ENCODE measurements at regions not wholly inside any gene's neighbourhood (a gene's known extent, or its start where the extent isn't known, plus 50 kb on each side); places are given as distances from the start of the nearest gene placed in this dataset.

DNA sequence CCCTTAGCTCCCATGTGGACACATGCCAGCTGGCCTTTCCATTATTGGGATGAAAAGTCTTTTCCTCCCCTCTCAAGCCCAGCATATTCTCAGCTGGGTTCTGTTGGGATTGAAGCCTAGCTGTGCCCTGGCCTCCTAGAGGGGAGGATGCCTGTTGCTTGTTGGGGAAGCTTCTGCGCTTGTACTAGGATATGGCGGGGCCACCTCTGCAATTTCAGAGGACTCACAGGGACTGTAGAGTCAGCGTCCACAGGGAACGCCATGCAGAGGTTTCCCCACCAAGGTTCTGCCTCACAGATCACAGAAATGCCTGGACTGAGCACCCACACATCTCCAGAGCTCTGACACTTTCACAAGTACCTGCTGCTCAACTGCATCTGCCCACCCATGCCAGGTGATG is 288.7 kb upstream of the FOXQ1 start:
- no peak for DNase-seq

DNA sequence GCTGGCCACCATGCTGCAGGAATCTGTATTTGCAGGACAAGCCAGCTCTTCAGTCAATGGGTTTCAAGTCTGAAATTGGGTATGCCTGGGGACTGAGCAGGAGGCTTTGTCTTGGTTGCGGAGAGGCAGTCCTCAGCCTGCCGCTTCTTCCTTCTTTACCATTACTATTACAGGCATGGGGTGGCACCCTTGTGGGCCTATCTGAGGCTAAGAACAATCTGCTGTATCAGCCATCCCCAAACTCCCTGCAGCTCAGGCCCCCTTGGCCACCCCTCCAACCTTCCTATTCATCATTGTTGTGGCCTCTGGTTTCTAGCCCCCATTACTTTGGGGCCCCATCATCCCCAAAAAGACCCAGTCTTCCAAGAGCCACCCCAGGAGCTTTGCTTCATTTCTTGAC is 289.2 kb upstream of the FOXQ1 start:
- DNase-seq: no peak

DNA sequence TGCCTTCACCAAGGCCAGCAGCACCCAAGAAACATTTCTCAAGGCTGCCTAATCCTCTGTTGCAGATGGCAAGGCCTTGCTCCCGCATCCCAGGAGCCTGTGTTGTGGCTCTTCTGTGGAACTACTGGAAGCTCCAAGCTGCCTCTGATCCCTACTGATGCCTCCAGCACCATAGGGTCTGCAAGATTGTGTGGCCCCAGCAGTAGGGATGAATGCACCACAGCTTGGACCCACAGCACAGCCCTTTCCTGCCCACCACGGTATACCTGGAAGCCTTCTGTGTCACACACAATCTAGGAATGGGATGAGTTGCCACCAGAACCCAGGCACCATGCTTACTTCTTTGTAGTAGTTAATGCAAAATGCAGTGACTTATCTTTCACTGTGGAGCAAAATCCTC is 291.1 kb upstream of the FOXQ1 start:
- DNase-seq: no peak

DNA sequence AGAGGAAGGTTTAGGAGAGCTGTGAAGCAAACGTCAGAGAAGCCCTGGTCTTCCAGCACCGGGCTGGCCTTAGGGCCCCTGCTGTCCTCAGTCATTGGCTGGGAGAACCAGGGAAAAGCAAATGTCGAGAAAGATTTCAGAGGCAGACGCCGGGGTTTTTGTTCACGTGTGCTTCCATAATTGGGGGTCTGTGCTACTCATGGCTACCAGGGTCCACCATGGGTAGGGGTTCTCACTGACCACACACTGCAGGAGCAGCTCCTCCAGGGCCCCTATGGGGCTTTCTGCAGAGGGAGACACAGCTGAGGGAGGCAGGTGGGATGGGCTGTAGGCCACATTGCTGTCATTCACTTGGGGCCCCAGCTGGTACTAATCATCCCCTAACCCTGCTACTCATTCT is 291.8 kb upstream of the FOXQ1 start:
- DNase-seq: no peak

DNA sequence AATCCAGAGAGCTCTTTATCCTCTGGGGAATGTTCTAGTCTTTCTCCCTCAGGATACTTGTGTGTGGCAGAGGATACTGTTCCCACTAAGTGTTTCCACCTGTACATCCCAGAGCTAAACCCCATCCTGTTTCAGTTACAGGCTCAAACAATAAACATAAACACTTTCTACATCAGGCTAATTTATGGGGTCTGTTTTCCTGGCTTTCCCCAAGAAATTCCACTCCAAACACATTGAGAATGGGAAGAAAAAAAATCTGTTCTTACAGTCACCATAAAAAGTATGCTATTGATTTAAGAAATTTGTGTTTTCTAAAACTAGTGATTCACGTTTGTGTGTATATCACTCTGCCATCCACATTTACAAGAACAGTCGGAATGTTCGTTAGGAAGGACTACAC is 293.9 kb upstream of the FOXQ1 start:
- DNase-seq: no peak

DNA sequence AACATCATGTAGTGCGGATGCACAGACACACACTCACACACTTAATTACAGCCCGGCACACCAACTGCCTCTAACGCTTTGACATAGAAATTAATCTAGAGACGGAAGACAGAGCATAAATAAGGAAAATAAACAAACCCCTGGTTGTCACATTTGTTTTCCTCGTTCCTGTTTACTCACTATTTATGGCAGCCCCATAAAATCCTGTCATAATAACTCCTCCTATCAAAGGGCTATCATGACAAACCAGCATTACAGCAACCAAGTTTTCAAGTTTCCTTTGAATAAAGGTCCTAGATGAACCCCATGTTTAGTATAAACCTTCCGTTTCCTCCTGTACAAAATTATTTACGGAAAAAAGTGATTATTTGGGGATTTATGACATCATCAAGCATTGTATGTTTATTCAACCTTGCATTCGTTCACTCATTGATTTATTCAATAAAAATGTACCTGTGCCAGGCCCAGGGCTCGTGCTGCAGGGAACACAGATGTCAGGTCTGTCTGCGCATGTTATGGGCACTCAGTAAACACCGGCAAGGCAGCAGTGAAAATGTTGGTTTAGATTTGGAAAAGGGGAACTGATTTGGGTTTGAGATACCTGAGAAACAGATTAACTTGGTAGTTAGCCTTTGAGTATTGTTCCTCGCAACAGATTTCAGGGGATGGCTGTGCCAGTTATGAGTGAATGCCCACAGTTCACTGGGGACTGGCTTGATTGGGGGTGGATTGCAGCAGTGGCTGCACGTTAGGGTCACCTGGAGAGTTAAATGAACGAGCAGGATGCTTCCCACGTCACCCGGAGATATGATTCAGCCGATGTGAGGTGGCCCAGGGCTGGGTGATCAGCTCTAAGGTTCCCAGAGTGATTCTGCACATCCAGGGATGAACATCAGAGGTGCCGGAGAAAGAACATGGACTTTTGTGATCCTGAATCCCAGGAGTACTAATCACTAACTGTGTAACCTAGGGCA is 295.3 kb upstream of the FOXQ1 start:
- DNase-seq: no peak

DNA sequence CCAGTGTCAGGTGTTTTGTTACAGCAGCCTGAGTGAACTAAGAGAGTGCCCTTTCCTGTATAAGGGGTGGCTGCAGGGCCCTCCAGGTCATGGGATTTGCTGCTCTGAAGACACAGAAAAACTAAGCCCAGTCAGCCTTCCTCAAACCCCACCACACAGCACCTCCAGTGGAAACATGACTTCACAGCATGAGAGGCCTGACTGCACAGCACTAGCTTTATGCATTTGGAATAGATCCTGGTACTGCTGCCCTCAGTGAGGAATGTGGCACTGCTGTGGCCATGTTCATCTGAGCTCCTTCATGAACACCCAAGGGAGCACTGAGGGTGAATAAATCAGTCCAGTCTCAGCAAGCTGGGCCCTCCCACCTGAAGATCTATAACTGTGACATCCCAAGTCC is 296.1 kb upstream of the FOXQ1 start:
- no peak for DNase-seq

DNA sequence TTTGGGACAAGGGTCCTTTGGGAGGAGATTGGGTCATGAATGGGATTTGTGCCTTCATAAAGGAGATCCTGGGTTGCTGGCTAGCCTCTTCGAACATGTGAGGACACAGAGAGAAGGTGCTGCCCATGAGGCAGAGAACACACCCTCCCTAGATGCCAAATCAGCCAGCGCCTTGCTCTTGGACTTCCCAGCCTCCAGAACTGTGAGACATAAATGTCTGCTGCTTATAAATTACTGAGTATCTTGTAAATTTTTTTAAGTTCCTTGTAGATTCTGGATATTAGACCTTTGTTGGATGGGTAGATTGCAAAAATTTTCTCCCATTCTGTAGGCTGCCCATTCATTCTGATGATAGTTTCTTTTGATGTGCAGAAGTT is 297.5 kb upstream of the FOXQ1 start:
- DNase-seq: no peak

DNA sequence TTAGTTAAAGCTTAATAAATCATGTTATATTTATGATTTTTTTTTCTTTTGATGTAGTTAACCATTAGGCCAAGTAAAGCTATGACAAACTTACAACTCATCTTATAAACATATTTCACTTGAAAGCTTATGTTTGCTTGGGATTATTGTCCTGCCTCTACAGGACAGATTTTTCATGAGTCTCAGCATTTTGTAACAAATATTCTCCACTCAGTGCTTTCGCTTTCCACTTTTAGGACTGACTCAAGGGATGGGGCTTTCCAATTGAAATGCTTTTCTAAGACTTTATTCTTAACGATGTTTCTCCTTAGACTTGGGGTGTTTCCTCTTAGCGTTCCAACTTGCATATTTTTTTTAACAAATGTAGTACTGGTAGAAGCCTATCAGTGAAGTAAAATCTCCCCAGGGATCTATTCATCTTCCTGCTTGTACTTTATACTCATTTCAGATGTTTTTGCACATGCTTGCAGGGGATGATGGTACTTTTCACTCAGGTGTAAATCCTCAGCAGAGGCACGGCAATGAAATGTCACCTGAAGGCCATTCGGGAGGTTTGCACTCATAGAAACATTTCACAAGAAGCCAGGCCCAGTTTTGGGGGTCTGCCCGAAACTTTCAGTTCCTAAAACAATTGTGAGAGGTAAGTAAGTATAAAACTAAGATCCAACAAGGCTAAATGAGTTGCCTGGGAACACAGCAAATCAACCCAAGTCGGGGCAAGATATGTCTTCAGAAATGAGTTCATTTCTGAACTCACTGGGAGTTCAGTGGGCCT is 298.1 kb upstream of the FOXQ1 start:
- DNase-seq: no peak

DNA sequence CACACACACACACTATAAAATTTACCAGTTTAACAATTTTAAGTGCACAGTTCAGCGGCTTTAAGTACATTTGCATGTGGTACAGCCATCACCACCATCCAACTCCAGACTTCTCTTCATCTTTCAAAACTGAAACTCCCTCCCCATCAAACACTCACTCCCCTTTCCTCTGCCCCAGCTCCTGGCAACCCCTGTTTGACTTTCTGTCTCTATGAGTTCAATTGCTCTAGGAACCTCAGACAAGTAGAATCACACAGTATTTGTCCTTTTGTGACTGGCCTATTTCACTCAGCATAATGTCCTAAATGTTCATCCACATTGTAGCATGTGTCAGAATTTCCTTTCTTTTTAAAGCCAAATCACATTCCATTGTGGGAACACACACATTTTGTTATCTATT is 302.8 kb upstream of the FOXQ1 start:
- no peak for DNase-seq

DNA sequence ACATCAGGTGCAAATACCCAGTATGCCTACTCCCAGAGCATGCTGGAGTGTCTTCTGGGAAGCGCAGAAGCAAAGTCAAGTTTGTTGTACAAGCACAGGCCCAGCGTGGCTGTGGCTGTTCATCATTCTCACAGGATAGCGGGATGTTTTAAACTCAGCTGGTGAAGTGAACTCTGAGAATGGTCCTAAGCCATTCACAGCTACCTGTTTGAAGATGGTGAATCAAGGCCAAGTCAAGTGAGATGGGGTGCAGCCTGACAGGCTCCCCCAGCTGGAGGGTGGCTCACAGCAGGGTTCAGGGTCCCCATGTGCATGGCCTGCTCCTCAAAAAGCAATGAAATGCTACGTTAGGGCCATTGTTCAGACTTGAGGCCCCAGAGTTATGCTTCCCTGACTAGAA is 304.7 kb upstream of the FOXQ1 start:
- DNase-seq: no peak

DNA sequence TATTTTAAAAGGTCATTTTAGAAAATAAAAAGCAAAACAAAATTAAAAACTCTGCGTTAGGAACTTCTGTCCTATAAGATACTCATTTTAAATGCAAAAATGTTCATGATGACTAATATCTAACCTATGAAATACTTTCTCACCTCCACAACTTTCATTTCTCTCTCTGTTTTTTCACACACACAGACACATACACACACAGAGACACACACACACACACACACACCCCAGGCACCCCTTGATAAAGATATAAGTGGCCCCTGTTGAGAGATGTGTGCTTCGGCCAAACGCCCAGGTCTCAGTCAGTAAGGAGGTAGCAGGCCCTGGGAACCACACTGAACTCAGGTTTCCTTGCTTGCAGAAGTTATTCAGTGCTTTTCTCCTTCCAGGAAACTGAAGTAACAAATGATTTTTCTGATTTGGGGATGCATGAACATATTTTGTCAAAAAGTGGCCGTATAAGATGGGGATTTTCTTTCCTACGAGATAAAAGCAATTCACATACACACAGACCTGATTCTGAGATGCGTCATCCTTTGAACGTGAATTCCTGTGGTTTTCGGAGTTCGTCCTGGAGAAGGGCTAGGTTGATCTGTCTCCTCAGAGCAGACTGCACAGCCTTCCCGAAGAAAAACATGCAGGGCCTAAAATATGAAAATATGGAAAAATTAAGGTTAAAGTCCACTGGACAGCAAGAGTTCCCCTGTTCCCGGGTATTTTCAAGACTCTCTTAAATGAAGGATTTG is 306.8 kb upstream of the FOXQ1 start:
- no peak for DNase-seq

DNA sequence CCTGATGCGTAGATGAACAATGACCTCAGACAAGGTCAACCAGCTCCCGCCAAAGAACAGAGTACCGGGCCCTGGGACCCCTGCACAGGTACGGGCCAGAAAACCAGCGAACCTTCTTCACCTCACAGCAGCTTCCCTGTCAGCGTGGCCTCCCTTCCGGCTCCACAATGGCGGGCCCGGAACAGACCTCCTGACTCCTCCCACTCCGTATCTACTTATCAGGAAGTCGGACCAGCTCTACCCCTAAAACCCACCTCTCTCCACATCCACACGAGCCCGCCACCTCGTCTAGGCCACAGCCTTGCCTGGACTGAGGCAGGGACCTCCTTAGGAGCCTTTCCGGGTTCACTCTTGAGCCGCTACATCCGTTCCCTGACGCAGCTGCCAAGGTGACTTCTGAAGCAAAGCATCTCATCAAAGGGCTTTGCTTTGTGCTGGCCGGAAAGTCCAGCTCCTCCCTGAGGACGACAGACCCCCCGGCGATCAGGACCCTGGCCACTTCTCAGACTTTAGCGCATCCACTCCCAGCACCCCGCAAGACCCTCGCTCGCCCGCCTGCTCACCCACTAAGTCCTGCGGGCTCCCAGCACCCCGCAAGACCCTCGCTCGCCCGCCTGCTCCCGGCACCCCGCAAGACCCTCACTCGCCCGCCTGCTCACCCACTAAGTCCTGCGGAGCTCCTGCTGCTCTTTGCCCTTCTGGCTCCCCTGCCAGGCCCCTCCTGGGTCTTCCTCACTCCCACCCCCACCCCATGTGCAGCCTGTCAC is 308.3 kb upstream of the FOXQ1 start:
- no peak for DNase-seq

DNA sequence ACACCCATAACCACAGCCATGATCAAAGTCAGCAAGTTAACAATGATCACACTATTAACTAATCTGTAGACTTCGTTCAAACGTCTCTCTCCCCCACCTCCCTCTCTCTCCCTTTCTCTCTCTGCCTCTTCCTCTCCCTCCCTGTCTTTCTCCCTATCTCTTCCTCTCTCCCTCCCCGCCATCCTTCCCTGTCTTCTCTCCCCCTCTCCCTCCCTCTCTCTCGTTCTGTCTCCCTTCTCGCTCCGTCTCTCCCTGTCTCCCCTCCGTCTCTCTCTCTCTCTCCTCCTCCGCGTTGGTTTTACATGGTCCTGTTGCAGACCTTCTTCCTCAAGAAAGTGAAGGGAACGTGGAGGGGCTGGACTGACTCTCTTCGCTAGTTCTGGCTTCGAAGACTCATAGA is 308.9 kb upstream of the FOXQ1 start:
- DNase-seq: no peak

DNA sequence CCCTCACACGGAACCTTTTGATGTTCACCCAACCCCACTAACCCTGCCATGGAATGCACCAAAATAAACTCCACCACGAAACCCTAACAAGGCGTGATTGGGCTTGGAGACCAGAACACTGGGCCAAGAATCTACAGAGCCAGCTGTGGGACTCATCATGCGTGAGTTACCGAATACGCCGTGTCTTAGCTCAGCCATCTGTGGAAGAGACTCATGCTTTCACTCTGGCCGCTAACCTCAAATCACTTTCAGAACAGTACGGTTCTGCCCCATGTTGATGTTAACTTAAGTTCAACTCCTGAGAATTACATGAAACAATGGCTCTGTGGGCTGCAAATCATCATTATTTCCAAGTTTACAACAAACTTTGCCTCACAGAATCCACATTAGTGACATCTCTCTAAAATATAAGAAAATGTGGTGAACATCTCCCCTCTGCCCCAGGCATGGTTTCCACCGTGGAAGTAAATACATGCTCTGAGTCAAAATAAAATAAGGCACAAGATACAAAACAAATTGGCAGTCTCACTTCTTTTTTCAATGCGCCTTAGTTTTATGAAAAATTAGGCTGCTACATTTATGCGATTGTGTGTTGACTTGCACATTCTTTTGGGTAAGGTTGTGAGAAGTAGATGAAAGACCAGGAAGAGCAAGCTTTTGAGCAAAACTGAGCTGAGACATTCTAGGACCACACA is 308.9 kb upstream of the EXOC2 start:
- no peak for DNase-seq

DNA sequence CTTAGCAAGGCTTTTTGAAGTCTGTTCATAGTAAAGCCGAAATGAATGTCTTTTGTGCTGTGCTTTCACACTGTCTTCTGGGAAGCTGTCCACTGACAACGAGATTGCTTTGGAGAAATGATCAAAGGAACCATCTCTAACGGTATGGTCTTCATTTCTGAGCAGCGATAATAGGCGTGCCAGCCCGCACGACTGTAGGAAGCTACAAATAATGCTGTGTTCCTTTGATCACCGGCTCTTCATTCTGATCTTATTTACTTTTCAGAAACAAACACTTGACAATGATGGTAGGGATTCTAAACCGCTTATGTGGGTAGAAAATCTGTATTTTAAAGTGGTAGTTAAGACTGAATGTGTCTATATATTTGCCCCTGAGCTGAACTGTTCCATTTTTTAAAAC is 306.6 kb upstream of the EXOC2 start:
- DNase-seq: no peak

DNA sequence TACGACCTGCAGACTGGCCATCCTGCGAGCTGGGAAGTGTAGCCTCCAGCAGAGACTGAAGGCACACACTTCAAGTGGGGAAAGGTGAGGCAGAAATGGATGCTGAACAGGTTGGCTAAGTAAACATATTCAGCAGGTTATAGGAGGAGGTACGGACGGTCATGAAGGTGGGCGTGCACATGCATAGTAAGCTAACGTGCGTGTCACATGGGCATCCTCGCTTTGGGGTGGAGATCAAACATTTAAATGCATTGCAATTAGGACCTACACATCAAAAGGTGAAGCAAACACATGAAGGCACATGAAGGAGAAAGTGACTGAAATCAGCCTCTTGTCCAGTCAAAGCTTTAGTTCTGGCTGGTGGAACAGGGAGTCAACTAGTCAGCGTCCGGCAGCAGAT is 305.6 kb upstream of the EXOC2 start:
- no peak for DNase-seq

DNA sequence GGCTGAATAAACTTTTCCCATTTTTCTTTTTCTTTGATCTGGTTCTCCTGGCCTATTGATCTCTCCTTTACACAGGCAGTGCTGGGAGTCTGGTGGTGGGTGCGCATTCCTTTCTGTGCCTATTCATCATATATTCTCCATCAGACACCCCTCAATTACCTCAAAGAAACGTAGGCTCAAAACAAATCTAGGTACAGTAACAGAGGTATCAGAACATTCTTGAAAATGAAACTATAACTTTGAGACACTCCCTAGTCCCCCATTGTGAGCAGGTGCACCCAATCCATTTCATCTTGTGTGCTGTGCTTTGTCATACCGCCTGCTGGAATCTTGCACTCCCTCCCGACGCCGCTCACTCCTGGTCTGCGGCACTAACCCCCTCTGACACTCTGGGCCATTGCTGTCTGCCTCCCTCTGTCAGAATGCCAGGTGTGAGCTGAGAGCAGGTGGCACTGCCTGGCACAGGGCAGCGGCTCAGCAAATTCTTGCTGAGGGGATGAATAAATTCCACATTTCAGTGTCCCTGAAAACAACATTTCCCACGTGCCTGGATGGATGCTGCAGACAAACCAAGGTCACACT is 303.4 kb upstream of the EXOC2 start:
- DNase-seq: no peak

DNA sequence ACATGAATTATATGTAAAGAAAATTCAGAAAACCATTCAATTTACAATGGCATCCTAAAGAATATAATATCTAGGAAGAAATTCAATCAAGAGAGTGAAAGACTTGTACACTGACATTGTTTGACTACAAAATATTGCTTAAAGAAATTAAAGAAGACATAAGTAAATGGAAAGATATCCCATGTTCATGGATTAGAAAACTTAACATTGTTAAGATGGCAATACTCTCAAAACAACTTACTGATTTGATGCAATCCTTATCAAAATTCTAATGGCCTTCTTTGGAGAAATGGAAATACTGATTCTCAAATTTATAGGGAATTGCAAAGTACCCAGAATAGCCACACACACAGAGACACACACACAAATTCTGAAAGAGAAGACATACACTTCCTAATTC is 298.3 kb upstream of the EXOC2 start:
- no peak for DNase-seq

DNA sequence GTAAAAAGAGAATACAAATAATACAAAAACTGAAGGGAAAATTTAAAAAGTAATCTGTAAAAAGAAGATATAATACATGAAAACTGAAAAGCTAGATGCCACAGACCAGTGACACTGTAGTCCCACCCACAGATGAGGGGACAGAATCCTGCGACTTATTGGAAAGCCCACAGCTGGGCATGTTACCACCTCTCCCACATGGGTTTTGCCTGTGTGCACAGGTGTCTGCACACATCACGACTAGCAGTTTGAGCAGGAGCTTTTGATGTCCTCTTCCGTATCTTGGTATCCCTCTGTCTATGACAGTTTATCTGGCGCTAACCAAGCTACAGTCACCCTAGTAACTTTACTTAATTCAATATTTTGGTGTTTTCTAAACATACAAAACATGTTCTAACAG is 291.1 kb upstream of the EXOC2 start:
- DNase-seq: no peak

DNA sequence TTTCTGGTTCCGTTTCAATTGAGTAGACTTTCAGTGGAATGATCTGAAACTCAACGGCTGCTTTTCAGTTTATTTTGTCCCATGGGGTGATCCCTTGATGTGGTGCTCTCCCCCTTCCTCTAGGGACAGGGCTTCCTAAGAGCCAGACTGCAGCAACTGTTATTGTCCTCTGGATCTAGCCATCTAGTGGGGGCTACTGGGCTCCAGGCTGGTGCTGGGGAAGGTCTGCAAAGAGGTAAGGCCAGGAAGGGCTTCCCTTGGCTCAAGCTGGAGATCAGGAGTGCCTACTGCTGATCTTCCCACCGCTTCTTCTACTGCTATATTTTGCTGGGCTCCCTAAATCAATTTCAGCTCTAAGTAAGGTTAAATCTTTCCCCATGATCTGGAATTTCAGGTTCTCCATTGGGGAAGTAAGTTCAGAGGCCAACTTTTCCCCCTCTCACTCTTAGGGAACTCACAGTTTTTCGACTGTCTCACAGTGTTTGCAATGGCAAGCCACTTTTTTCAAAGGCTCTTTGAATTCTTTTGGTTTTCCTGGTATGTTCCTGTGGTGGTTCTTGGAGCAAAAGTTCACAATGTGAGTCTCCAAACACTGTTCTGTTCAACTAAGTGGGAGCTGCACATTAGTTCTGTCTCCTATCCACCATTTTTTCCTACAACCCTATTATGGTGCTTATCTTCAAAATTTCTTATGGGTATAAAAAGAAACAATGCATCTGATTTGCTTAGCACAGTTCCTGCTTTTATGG is 286.2 kb upstream of the EXOC2 start:
- no peak for DNase-seq
